ENCODE measurements at regions not wholly inside any gene's neighbourhood (a gene's known extent, or its start where the extent isn't known, plus 50 kb on each side); places are given as distances from the start of the nearest gene placed in this dataset.

- no peak for DNase-seq (ENCODE audit: insufficient read length, low spot score)
- no peak for FAIRE-seq
- no peak for TF ChIP-seq CTCF (IDR thresholded peaks at IDR 0.05; ENCODE audit: insufficient read depth, missing control alignments)
Observed at GRCh38 chr13:50679321-50679720, 164.2 kb downstream of the DLEU7 start.

DNA sequence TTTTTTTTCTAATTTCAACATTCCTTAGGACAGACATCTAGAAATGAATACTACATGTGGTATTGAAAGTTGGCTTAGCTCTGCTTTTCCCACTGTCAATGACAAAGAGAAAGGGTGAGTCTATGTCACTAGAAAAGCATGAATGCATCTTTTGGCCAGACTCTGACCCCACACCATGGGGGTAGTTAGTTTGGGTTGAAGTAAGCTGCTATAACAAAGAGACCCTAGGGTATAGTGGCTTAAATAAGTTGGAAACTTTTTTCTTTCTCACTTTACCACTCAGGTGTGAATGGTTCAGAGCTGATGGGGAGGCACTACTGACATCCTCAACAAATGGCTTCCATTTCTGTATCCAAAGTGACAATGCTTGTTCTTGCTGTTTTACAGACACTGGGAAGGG lies 161.5 kb downstream of the DLEU7 start:
- DNase-seq (ENCODE audit: insufficient read length, low spot score) (no peak), FAIRE-seq (no peak)
- TF ChIP-seq CTCF (IDR thresholded peaks at IDR 0.05; ENCODE audit: insufficient read depth, missing control alignments) = no peak

DNA sequence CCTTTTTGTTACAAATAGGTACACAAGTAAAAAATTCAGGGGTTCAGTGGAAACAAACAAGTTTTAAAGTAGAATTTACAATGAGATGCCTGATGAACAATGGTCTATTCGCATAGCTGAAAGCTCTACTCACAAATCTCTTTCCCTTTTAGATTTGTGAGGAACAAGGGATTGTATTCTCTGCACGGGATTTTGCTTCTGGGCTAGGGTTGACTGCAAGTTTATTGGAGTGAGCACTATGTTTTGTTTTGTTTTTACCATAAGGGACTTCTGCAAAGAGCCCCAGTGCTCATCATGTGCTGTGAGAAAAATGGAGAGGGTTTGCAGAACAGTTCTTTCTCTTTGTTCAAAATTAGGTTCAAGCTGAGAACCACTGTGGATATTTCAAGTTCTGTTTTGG lies 160.5 kb downstream of the DLEU7 start:
- no peak for DNase-seq (ENCODE audit: insufficient read length, low spot score)
- no peak for FAIRE-seq
- no peak for TF ChIP-seq CTCF (IDR thresholded peaks at IDR 0.05; ENCODE audit: insufficient read depth, missing control alignments)

GRCh38 chr13:50684366-50684765 lies 159.1 kb downstream of the DLEU7 start:
- DNase-seq (ENCODE audit: insufficient read length, low spot score) = no peak
- no peak for FAIRE-seq
- TF ChIP-seq CTCF (IDR thresholded peaks at IDR 0.05; ENCODE audit: insufficient read depth, missing control alignments) = no peak

DNA sequence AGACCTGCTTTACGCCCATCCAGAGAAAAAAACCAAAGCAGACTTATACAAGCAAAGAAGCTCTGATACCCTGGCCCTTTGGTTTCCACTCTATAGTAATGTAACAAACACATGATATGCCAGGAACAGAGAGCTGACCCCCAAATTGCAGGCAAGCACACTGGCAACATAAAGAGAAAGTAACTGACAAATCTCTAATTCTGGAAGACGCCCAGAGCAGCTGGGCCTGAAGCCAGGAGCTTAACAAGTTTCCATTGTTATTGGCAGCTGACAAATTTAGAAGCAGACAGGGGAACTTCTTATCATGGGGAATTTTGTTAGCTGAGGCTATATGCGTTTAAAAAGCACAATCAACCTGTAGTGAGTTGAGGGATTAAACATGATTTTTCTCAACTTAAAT lies 158.0 kb downstream of the DLEU7 start:
- TF ChIP-seq CTCF (IDR thresholded peaks at IDR 0.05; ENCODE audit: insufficient read depth, missing control alignments) = no peak
- FAIRE-seq (no peak), DNase-seq (ENCODE audit: insufficient read length, low spot score) (no peak)

GRCh38 chr13:50685956-50686355 lies 157.5 kb downstream of the DLEU7 start:
- DNase-seq (ENCODE audit: insufficient read length, low spot score) = no peak
- TF ChIP-seq CTCF (IDR thresholded peaks at IDR 0.05; ENCODE audit: insufficient read depth, missing control alignments) = no peak
- FAIRE-seq = no peak

DNA sequence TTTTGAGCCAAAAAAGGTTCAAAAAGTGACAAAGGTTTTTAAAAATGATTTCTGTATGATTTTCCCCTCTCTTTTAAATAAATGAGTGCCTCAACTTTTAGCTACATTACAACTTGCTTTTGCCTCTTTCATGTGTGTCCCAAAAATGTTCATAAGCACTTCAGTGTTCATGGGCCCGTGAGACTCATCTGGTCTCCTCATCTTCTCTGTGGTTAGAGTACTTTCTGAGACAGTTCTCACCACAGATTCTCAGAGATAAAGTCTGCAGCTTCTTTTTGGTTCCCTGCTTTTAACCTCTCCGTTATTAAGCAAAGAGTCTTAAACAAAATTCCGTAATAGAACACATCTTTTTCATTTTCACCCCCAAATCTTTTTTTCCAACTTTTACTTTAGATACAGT lies 156.9 kb downstream of the DLEU7 start:
- DNase-seq (ENCODE audit: insufficient read length, low spot score) (no peak), FAIRE-seq (no peak)
- TF ChIP-seq CTCF (IDR thresholded peaks at IDR 0.05; ENCODE audit: insufficient read depth, missing control alignments) = no peak

Measured in D721Med (cell line).